HG03139 (cell line): ENCODE measurements at regions not wholly inside any gene's neighbourhood (a gene's known extent, or its start where the extent isn't known, plus 50 kb on each side); places are given as distances from the start of the nearest gene placed in this dataset.

Experiments used
- ATAC-seq: cut with Tn5 transposase; IDR thresholded peaks from one replicate; pipeline ENCODE4 v1.9.1; 2021; ENCODE audit not compliant: unreplicated experiment

- no peak for ATAC-seq
These were observed 499.9 kb upstream of the ZFHX3 start for GRCh38 chr16:73547552-73548403.

DNA sequence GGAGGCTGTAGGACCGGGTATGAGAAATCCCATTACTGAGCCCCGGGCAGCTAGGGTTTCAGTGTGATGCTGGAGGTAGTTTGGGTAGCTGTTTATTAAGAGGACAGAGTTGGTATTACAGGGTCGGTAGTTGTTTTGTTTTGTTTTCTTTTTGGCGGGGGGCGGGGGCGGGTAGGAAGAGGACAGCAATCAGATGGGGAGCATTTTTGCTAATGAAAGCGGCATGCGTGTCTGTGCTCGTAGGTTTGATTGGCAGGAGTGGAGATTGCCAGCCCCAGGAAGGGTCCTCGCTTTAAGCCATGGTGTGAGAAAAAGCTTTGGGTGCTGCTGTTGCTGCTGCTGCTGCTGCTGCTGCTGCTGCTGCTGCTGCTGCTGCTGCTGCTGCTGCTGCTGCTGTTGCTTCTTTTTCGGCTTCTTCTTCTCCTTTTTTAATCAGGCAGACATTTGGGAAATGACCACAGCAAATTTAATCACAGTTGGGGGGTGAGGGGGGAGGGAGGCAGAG, 498.5 kb upstream of the ZFHX3 start:
- no peak for ATAC-seq

- ATAC-seq = no peak
These were observed 497.8 kb upstream of the ZFHX3 start for GRCh38 chr16:73545755-73546154.

DNA sequence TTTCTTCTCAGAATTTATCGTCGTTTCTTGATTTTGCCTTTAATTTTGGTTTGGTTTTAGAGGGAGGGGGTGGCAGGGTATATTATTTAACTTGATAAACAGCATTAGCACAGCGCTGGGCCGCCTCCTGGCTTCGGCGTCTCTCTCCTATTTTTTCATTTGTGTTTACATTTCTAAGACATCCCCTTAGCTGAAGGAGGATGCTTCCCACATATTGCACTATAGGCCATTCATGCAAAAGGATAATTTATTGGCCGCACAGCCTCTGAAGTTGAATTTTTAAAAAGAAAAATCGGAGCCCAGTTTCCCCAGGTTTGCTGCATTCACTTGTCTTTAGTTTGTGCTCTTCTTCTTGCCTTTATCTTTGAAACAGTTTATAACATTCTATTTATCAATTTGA, 497.4 kb upstream of the ZFHX3 start:
- ATAC-seq = no peak

DNA sequence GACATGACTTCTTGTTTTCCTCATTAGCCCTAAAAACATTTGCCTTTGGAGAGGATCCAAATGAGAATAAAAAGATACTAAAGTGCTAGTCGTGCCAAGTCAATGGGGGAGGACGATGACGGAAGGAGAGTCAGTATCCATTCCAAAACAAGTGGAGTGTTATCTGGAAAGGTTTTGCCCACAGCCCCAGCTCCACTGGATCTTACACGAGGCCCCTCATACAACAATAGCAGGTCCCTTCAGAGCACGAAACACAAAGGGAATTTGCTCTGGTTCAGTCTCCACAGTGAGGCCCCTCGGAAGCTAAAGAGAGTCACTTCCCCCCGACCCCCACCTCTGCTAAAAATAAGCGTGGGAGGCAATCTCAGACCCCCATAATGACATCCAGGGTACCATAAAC, 496.9 kb upstream of the ZFHX3 start:
- ATAC-seq = no peak

DNA sequence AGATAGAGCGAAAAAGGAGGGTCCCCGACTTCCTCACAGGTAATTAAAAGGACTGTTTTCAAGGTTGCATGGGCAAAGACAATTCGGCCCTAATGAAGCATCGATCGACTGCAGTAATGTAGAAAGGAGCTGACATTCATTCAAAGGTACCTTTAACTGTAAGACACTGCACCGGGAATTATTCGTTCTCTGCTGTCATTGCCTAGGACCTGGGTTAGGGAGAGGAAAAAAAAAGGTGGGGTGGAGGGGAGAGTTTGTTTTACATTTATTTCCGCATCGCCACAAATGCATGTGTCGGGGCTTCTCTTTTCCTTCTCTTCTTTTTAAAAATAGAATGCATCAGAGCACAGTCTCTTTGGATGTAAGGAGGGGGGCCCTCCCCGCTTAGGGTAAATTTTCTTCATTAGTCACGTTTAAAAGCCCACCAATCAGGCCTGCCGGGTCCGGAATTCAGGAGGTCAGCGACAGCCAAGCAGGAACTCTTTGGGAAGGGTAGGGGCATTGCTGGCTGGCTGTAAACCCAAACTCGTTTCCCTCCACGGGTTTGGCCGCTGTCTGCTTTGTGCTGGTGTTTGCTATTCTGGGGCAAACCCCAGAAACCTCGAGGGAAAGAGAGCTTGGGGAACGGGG, 496.2 kb upstream of the ZFHX3 start:
- no peak for ATAC-seq

DNA sequence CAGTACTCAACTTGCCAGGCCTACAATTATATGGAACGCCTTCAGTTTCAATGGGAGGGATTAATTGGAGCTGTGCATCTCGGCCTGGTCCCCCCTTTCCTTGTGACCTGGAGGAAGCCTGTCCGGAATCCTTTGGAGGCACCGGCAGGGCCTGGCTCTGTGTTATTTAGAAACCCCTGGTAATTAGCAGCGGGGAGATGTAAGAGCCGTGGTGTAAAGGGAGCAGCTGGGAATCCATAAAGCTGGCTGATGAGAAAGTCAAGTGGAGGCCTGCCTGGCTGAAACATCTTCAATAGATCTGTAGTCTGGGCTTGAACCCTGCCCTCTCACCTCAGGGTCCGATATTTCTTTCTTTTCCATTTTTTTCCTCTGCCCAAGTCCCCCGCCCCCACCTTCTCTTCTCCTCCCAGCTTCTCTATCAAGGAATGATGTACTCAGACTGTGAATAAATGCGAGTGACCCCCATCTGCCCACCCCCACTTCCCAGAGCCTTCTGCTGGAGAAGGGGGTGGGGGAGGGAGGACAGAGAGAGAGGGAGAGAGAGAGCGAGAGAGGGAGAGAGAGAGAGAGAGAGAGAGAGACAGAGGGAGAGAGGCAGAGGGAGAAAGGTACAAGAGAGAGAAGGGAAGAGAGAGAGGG, 495.5 kb upstream of the ZFHX3 start:
- no peak for ATAC-seq

- no peak for ATAC-seq
These were observed 495.0 kb upstream of the ZFHX3 start for GRCh38 chr16:73542885-73543284.

DNA sequence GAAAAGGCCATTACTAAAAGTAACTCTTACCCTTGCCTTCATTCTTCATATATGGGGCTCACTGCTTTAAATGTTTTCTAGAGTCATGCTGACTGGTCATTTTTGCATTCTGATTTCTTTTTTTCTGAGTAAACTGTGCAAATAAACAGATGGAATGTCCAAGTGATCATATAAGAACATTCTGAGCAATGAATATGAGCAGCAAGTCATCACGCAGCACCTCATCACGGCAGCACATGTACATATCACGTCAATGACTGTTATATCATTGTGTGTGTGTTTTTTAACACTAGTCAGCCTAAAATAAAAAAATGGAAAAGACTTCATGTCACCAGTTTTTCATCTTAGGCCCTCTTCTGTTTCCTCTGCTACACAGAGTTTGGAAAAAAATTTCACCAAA, 490.0 kb upstream of the ZFHX3 start:
- ATAC-seq = no peak

DNA sequence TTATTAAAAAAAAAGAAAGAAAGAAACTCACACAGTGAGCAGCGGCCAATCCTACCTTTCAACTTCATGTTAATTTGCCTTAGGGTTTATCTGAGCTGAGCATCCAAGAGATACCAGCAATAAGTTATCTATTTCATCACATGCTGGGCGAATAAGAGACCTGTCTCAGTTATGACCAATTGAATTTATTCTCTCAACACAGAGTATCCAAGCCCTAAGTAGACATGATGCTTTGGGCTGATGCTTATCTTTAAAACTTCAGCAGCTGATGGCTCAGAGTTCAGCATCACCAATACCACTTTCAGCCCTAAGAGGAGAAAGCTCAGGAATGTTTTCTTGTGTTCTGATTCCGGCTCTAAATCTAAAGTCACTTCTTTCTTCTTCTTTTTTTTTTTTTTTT, 489.0 kb upstream of the ZFHX3 start:
- no peak for ATAC-seq

GRCh38 chr16:73531021-73531420, 483.1 kb upstream of the ZFHX3 start:
- ATAC-seq = no peak

GRCh38 chr16:73530529-73530928, 482.6 kb upstream of the ZFHX3 start:
- no peak for ATAC-seq

GRCh38 chr16:73529303-73530012, 481.5 kb upstream of the ZFHX3 start:
- no peak for ATAC-seq

- no peak for ATAC-seq
These were observed 479.3 kb upstream of the ZFHX3 start for GRCh38 chr16:73527187-73527586.

- ATAC-seq = no peak
These were observed 478.3 kb upstream of the ZFHX3 start for GRCh38 chr16:73526011-73526804.

- ATAC-seq = no peak
These were observed 475.3 kb upstream of the ZFHX3 start for GRCh38 chr16:73523209-73523608.

- no peak for ATAC-seq
These were observed 473.6 kb upstream of the ZFHX3 start for GRCh38 chr16:73521499-73521898.

DNA sequence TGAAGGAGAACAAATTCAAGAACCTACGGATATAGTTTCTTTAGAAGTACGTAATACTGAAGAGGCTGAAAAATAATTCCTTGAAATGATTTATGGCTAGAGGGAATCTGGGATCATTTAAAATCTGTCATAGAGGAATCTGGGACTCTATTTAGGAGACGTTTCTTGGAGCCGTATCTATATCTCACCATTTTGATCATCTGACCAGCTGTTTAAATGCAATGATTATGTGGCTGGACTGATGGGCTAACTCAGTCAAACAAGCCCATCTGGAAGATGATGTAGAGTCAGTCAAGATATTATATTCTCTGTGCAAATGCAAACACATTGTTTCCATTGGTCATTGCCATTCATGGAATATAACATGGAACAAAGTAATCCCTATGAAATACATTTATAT, 467.7 kb upstream of the ZFHX3 start:
- ATAC-seq = no peak

- no peak for ATAC-seq
These were observed 462.9 kb upstream of the ZFHX3 start for GRCh38 chr16:73510852-73511251.

DNA sequence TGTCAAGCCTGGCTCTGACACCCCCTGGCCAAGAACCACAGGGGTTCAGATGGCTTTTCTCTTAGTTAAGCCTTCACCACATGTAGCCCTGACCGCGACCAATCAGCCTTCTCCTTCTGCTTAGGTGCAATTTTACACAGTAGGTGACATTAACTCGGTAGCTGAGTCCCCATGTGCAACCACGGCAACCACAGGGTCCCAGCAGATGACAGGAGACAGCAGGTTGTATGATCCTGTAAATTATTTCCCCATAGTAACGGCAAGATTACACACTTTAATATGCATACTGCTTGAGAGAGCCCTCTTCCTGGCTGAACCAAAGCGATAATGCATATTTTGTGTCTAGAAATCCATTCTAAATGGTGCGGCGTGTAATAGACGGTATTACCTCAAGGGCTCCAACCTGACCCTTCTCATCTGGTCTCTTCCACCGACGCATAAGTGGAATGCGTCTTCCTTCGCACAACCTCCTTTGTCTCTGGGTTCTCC, 458.7 kb upstream of the ZFHX3 start:
- ATAC-seq = no peak
